Mesenchymal stem cell (in vitro differentiated cells and primary cell): ENCODE measurements at regions not wholly inside any gene's neighbourhood (a gene's known extent, or its start where the extent isn't known, plus 50 kb on each side); places are given as distances from the start of the nearest gene placed in this dataset.

Experiments
- DNase-seq: peaks from one replicate; pipeline ENCODE4 v3.0.0-alpha.2; 2013
- H2AFZ ChIP-seq: one replicate; pipeline ENCODE4 v1.6.1; 2013; ENCODE audit warnings: low read depth, mild to moderate bottlenecking, control low read depth, inconsistent platforms, low read length, moderate library complexity
- H2AK5ac ChIP-seq: 2 replicates; pipeline ENCODE4 v1.6.1; 2013; ENCODE audit warnings: low read length, moderate library complexity, mild to moderate bottlenecking, inconsistent platforms; ENCODE audit not compliant: severe bottlenecking
- H2BK120ac ChIP-seq: one replicate; pipeline ENCODE4 v1.6.1; 2013; ENCODE audit warnings: low read depth, mild to moderate bottlenecking, inconsistent platforms, low read length, moderate library complexity
- H2BK12ac ChIP-seq, 2 experiments: one replicate each; pipeline ENCODE4 v1.6.1; 2013; ENCODE audit warnings: inconsistent platforms in 2 of 2, low read length in 2 of 2, mild to moderate bottlenecking in 2 of 2, moderate library complexity in 2 of 2, control low read depth in 1 of 2
- H2BK15ac ChIP-seq: one replicate; pipeline ENCODE4 v1.6.1; 2013; ENCODE audit warnings: mild to moderate bottlenecking, low read depth, inconsistent platforms; ENCODE audit not compliant: poor library complexity, severe bottlenecking
- H2BK5ac ChIP-seq: 2 replicates; pipeline ENCODE4 v1.6.1; 2013; ENCODE audit warnings: low read depth, mild to moderate bottlenecking, low read length, control low read depth, inconsistent platforms; ENCODE audit not compliant: poor library complexity, severe bottlenecking
- H3K14ac ChIP-seq, 2 experiments: one replicate each; pipeline ENCODE4 v1.6.1; 2013; ENCODE audit warnings: inconsistent platforms in 2 of 2, low read length in 2 of 2, control low read depth in 1 of 2, mild to moderate bottlenecking in 1 of 2, moderate library complexity in 1 of 2
- H3K18ac ChIP-seq, 2 experiments: one replicate each; pipeline ENCODE4 v1.6.1; 2013; ENCODE audit warnings: inconsistent platforms in 2 of 2, low read length in 2 of 2, control low read depth in 1 of 2, low read depth in 1 of 2, mild to moderate bottlenecking in 1 of 2
- H3K23ac ChIP-seq, 2 experiments: one replicate each; pipeline ENCODE4 v1.6.1; 2013; ENCODE audit warnings: inconsistent platforms in 2 of 2, low read length in 2 of 2, mild to moderate bottlenecking in 2 of 2, moderate library complexity in 2 of 2, control low read depth in 1 of 2
- H3K27ac ChIP-seq: 2 replicates; pipeline ENCODE4 v1.5.1; 2013; ENCODE audit warnings: mild to moderate bottlenecking, moderate library complexity, low read length, control low read depth, inconsistent platforms; ENCODE audit not compliant: poor library complexity, severe bottlenecking
- H3K27me3 ChIP-seq, 2 experiments: 2 replicates each; pipeline versions ENCODE4 v1.6.1 to v1.7.0; 2013; ENCODE audit warnings: low read length in 2 of 2, mild to moderate bottlenecking in 2 of 2, moderate library complexity in 2 of 2, control low read depth in 1 of 2, inconsistent platforms in 1 of 2; ENCODE audit not compliant: control insufficient read depth in 1 of 2, insufficient read depth in 1 of 2
- H3K36me3 ChIP-seq, 2 experiments: 2 replicates each; pipeline versions ENCODE4 v1.6.1 to v1.7.0; 2013; ENCODE audit warnings: low read length in 2 of 2, control low read depth in 1 of 2, inconsistent platforms in 1 of 2, low read depth in 1 of 2, mild to moderate bottlenecking in 1 of 2; ENCODE audit not compliant: insufficient read depth in 2 of 2, control insufficient read depth in 1 of 2
- H3K4ac ChIP-seq, 2 experiments: one replicate each; pipeline ENCODE4 v1.6.1; 2013; ENCODE audit warnings: inconsistent platforms in 2 of 2, low read length in 2 of 2, mild to moderate bottlenecking in 2 of 2, moderate library complexity in 2 of 2, control low read depth in 1 of 2, low read depth in 1 of 2
- H3K4me1 ChIP-seq: 2 replicates; pipeline ENCODE4 v1.6.1; 2013; ENCODE audit warnings: low read depth, low read length, control low read depth; ENCODE audit not compliant: control insufficient read depth, insufficient read depth
- H3K4me2 ChIP-seq: 2 replicates; pipeline ENCODE4 v1.6.1; 2013; ENCODE audit warnings: low read length, mild to moderate bottlenecking, inconsistent platforms; ENCODE audit not compliant: poor library complexity, severe bottlenecking
- H3K4me3 ChIP-seq, 2 experiments: 2 replicates each; pipeline versions ENCODE4 v1.5.1 to v1.7.0; 2013; ENCODE audit warnings: low read length in 2 of 2, mild to moderate bottlenecking in 2 of 2, control low read depth in 1 of 2, low read depth in 1 of 2; ENCODE audit not compliant: insufficient read depth in 1 of 2
- H3K79me1 ChIP-seq: replicated peaks from 2 replicates; pipeline ENCODE4 v1.6.1; 2013; ENCODE audit warnings: mild to moderate bottlenecking, control low read depth, low read length, inconsistent platforms; ENCODE audit not compliant: poor library complexity, severe bottlenecking
- H3K9ac ChIP-seq: 2 replicates; pipeline ENCODE4 v1.7.0; 2013; ENCODE audit warnings: mild to moderate bottlenecking, low read length, moderate library complexity
- H3K9me3 ChIP-seq: 2 replicates; pipeline ENCODE4 v1.7.0; 2013; ENCODE audit warnings: mild to moderate bottlenecking, low read length; ENCODE audit not compliant: control insufficient read depth
- H4K8ac ChIP-seq: one replicate; pipeline ENCODE4 v1.6.1; 2013; ENCODE audit warnings: inconsistent platforms, mild to moderate bottlenecking, low read length, moderate library complexity
- H4K91ac ChIP-seq: one replicate; pipeline ENCODE4 v1.6.1; 2013; ENCODE audit warnings: mild to moderate bottlenecking, low read length, inconsistent platforms
- WGBS: methylation state at CpG from one replicate; pipeline ENCODE4 v1.1.7; 2013; ENCODE audit warnings: mixed read lengths; 5-methylcytosine and 5-hydroxymethylcytosine counted together

DNA sequence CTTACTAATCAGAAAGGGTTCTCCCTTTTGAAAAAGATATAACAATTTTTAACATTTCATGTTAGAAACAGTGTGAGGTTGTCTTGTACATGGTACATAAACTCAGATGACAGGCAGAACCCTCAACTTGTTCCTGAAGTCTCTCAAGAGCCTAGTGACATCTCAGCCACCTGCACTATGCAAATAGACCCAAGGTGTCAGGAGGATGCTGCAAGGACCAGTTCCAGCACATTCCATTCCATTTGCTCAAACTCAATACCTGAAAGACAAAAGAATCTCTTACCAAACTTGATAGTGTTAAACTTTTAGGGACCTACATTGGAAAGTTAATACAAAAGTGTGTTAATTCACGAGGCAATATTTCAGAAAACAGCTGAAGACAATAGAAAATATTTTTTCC lies 544.6 kb downstream of the CETN3 start:
- Histone ChIP-seq H3K36me3 (no peaks in the 10 kb centered on the region), H3K9ac (no peak overlapping the region), H3K4me3 (no peak overlapping the region), H3K18ac (no peak overlapping the region), H2AFZ (no peak overlapping the region), H3K9me3 (no peaks in the 10 kb centered on the region), H3K79me1 (no peaks in the 10 kb centered on the region), H2BK15ac (no peak overlapping the region), H3K27me3 (no peaks in the 10 kb centered on the region), H2BK5ac (no peak overlapping the region), H3K4me2 (no peak overlapping the region), H3K27ac (no peak overlapping the region), H3K23ac (no peak overlapping the region), H2BK120ac (no peak overlapping the region), H4K8ac (no peak overlapping the region), H3K14ac (no peak overlapping the region), H2BK12ac (no peak overlapping the region), H2AK5ac (no peak overlapping the region), H3K4me1 (no peaks in the 10 kb centered on the region), H4K91ac (no peak overlapping the region), H3K4ac (no peak overlapping the region)
- no peak for DNase-seq
- whole genome bisulfite sequencing = no CpG with 5 or more reads among the region's 1 CpG

DNA sequence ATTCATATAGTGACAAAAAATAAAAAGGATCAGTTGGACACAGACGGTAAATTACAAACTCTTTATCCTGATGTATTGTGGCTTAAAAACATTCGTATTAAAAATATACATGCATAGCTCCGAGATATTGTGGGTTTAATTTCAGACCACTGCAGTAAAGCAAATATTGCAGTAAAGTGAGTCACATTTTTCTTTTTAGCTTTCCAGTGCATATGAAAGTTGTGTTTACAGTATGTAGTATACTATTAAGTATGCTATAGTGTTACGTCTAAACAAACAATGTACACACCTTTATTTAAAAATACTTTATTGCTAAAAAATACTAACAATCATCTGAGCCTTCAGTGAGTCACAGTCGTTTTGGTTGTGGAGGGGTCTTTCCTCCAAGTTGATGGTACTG lies 551.8 kb downstream of the CETN3 start:
- no peak overlapping the region for H3K14ac ChIP-seq
- H4K8ac ChIP-seq = no peak overlapping the region
- no peaks in the 10 kb centered on the region for H3K9me3 ChIP-seq
- H3K4ac ChIP-seq = no peak overlapping the region
- no peak overlapping the region for H3K9ac ChIP-seq
- no peak overlapping the region for H2AK5ac ChIP-seq
- no peaks in the 10 kb centered on the region for H3K36me3 ChIP-seq
- 89% methylated on average over 4 of the region's 5 CpGs for WGBS
- no peak overlapping the region for H3K27ac ChIP-seq
- no peak overlapping the region for H3K23ac ChIP-seq
- no peak overlapping the region for H2BK120ac ChIP-seq
- H2BK5ac ChIP-seq = no peak overlapping the region
- no peak for DNase-seq
- no peaks in the 10 kb centered on the region for H3K79me1 ChIP-seq
- H3K27me3 ChIP-seq = no peaks in the 10 kb centered on the region
- H2AFZ ChIP-seq = no peak overlapping the region
- no peaks in the 10 kb centered on the region for H3K4me1 ChIP-seq
- H3K4me2 ChIP-seq = no peak overlapping the region
- H2BK12ac ChIP-seq = no peak overlapping the region
- H3K18ac ChIP-seq = no peak overlapping the region
- H3K4me3 ChIP-seq = no peak overlapping the region
- H4K91ac ChIP-seq = no peak overlapping the region
- no peak overlapping the region for H2BK15ac ChIP-seq

DNA sequence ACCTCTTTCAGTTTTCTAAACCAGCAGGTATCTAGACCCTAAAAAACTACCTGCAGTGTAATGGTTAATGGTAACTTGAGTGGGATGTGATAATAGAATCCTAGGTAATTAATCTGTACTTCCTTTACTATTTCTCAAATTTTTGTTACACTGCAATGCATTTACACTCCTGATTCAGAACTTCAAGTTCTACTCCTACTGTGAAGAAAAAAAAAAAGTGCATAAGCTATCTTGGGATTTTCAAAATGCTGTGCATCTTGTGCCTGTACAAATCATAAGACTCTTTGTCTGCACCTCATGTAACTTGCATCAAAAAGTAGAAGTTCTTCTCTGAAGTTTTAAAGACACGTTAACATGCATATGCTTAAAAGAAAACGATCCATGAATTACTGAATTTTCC lies 554.1 kb downstream of the CETN3 start:
- Histone ChIP-seq H2BK5ac (no peak overlapping the region), H2BK15ac (no peak overlapping the region), H3K4ac (no peak overlapping the region), H3K23ac (no peak overlapping the region), H3K4me3 (no peak overlapping the region), H4K91ac (no peak overlapping the region), H3K79me1 (no peaks in the 10 kb centered on the region), H3K18ac (no peak overlapping the region), H3K27me3 (no peaks in the 10 kb centered on the region), H3K27ac (no peak overlapping the region), H3K9me3 (no peaks in the 10 kb centered on the region), H2BK120ac (no peak overlapping the region), H3K4me2 (no peak overlapping the region), H3K36me3 (no peaks in the 10 kb centered on the region), H4K8ac (no peak overlapping the region), H2AK5ac (no peak overlapping the region), H3K9ac (no peak overlapping the region), H2BK12ac (no peak overlapping the region), H2AFZ (no peak overlapping the region), H3K14ac (no peak overlapping the region), H3K4me1 (no peaks in the 10 kb centered on the region)
- 98% methylated on average over 2 of the region's 2 CpGs for WGBS
- DNase-seq = no peak

DNA sequence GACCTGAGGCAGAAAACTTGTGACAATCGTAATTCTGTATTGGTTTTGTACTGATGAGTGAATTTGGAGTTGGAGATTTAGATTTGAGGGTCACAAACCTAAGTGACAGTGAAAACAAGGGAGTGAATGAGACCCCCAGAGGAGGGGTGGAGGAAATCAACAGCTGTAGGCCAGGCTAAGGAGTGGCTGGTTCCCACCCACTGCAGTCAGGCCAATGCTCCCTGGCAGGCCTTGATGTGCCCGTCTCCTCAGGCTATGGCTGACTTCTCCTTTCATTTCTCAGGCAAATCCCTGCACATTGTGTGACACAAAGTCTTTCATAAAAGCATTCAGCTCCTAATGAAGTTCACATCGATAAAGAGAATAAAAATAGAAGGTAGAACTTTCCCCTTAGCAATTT lies 557.6 kb downstream of the CETN3 start:
- H2BK12ac ChIP-seq = no peak overlapping the region
- H4K91ac ChIP-seq = no peak overlapping the region
- DNase-seq = no peak
- no peaks in the 10 kb centered on the region for H3K9me3 ChIP-seq
- H2AFZ ChIP-seq = no peak overlapping the region
- no peak overlapping the region for H3K23ac ChIP-seq
- no peaks in the 10 kb centered on the region for H3K27me3 ChIP-seq
- H3K79me1 ChIP-seq = no peaks in the 10 kb centered on the region
- H2BK15ac ChIP-seq = no peak overlapping the region
- no peak overlapping the region for H3K9ac ChIP-seq
- no peak overlapping the region for H3K18ac ChIP-seq
- H3K4me3 ChIP-seq = no peak overlapping the region
- no peak overlapping the region for H3K4ac ChIP-seq
- no peak overlapping the region for H3K4me2 ChIP-seq
- H3K27ac ChIP-seq = no peak overlapping the region
- 97% methylated on average over 2 of the region's 3 CpGs for WGBS
- no peaks in the 10 kb centered on the region for H3K4me1 ChIP-seq
- H2AK5ac ChIP-seq = no peak overlapping the region
- H3K14ac ChIP-seq = no peak overlapping the region
- no peak overlapping the region for H2BK5ac ChIP-seq
- H2BK120ac ChIP-seq = no peak overlapping the region
- no peak overlapping the region for H4K8ac ChIP-seq
- H3K36me3 ChIP-seq = no peaks in the 10 kb centered on the region
